Chondrocyte (in vitro differentiated cells): ENCODE measurements at regions not wholly inside any gene's neighbourhood (a gene's known extent, or its start where the extent isn't known, plus 50 kb on each side); places are given as distances from the start of the nearest gene placed in this dataset.

Experiments used
- DNase-seq: peaks from one replicate; pipeline ENCODE4 v3.0.0; 2021; ENCODE audit warnings: mixed read lengths, low spot score
- H3K27ac Mint-ChIP-seq: one replicate; pipeline ENCODE4 v1.8.0; 2021; ENCODE audit warnings: mild to moderate bottlenecking, moderate library complexity, mixed read lengths; ENCODE audit not compliant: unreplicated experiment
- H3K27me3 Mint-ChIP-seq: 2 replicates; pipeline ENCODE4 v1.8.0; 2021; ENCODE audit warnings: low read depth, mixed read lengths
- H3K36me3 Mint-ChIP-seq: 2 replicates; pipeline ENCODE4 v1.8.0; 2021; ENCODE audit warnings: low read depth, mixed read lengths
- H3K4me1 Mint-ChIP-seq: 2 replicates; pipeline ENCODE4 v1.8.0; 2021; ENCODE audit warnings: low read depth, mild to moderate bottlenecking, mixed read lengths
- H3K4me3 Mint-ChIP-seq: one replicate; pipeline ENCODE4 v1.8.0; 2021; ENCODE audit warnings: mild to moderate bottlenecking, moderate library complexity, mixed read lengths; ENCODE audit not compliant: unreplicated experiment
- H3K9me3 Mint-ChIP-seq: 2 replicates; pipeline ENCODE4 v1.8.0; 2021; ENCODE audit warnings: low read depth, mixed read lengths
- TF ChIP-seq, protein P1 (sequence below): fragments of 200-600 bp; sonication (generic); IDR thresholded peaks from 2 replicates; pipeline ENCODE4 v1.5.0; 2021; ENCODE audit warnings: antibody characterized with exemption, mild to moderate bottlenecking, moderate library complexity

DNA sequence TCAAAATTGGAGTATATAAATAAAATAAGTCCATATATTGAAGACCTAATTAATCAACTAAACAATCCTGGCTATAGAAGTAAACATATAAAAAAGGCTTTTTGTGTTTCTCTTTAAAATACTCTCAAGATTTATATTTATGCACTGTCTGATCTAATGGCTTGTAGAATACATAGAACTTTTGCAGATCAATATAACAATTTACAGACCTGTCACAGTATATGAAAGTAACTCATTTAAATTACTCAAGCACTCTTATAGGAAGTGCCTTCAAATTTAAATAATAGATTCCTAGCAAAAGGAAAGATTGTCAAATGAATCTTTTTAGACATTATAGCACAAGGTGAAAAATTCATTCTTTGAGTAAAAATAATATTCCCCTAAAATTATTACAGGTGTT is 615.8 kb upstream of the RGS18 start:
- Mint-ChIP-seq H3K27me3 (no peaks in the 10 kb centered on the region), H3K36me3 (no peaks in the 10 kb centered on the region), H3K4me3 (no peak overlapping the region), H3K9me3 (peaks cover 1% of the 10 kb centered on the region), H3K27ac (no peak overlapping the region), H3K4me1 (peaks cover 5% of the 10 kb centered on the region)
- TF ChIP-seq, protein P1, sequence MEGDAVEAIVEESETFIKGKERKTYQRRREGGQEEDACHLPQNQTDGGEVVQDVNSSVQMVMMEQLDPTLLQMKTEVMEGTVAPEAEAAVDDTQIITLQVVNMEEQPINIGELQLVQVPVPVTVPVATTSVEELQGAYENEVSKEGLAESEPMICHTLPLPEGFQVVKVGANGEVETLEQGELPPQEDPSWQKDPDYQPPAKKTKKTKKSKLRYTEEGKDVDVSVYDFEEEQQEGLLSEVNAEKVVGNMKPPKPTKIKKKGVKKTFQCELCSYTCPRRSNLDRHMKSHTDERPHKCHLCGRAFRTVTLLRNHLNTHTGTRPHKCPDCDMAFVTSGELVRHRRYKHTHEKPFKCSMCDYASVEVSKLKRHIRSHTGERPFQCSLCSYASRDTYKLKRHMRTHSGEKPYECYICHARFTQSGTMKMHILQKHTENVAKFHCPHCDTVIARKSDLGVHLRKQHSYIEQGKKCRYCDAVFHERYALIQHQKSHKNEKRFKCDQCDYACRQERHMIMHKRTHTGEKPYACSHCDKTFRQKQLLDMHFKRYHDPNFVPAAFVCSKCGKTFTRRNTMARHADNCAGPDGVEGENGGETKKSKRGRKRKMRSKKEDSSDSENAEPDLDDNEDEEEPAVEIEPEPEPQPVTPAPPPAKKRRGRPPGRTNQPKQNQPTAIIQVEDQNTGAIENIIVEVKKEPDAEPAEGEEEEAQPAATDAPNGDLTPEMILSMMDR = no peak
- DNase-seq = no peak

DNA sequence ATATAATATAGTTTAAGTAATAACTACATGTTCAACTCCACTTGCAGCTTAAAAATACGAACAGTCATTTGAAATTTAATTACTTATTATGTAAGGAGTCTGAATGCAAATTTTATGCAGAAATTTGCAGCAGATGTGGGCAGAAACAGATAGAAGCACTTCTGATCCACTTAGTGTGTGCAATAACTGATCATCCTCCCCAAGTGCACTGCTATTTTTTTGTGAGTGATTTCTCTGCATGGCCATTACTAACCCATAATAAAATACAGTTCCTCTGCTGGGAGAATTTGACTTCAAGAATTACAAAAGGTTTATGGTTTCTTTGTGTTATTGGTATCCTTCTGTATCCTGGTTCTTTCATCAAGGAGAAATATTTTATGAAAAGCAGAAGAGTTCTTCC is 611.5 kb upstream of the RGS18 start:
- no peaks in the 10 kb centered on the region for H3K9me3 Mint-ChIP-seq
- no peak for DNase-seq
- no peak overlapping the region for H3K27ac Mint-ChIP-seq
- H3K36me3 Mint-ChIP-seq = no peaks in the 10 kb centered on the region
- H3K4me3 Mint-ChIP-seq = no peak overlapping the region
- no peaks in the 10 kb centered on the region for H3K27me3 Mint-ChIP-seq
- TF ChIP-seq, protein P1 = no peak
- H3K4me1 Mint-ChIP-seq = peaks cover 5% of the 10 kb centered on the region

DNA sequence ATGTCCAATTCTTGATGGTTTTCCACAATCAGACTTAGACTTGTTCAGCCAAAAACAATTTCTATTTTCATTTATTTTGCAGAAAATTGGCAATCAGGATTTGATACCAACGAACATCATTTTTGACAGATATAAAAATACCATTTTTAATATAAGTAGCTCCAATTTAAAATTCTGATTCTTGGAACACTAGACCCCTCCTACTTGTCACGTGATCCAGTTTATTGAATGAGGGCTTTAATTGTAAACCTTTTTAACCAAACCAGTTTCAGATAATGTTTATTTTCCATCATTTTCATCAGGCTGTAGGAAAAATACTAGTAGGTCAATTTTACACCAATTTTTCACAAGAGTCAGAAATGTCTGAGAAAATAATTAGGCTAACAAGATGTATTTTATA is 607.2 kb upstream of the RGS18 start:
- Mint-ChIP-seq H3K27me3 (peaks cover 5% of the 10 kb centered on the region), H3K9me3 (no peaks in the 10 kb centered on the region), H3K4me3 (no peak overlapping the region), H3K27ac (no peak overlapping the region), H3K36me3 (no peaks in the 10 kb centered on the region), H3K4me1 (peaks cover 9% of the 10 kb centered on the region)
- DNase-seq = no peak
- TF ChIP-seq, protein P1 = no peak

DNA sequence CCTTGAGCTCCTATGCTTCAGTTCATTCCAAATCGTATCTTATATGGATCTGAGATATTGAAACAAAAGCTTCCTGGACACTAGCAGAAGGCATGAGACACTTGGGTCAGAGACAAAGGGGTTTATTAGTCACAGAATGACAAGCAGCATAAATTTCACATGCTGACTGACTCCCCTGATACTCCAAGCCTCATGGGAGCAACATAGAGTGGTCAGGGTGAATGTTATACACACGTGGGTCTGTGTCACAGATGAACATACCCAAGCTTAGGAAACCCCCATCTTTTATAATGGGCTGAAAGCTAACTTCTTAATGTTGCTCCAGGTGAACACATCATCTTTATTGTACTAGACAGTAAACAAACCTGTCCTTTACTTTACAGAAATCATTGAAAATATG is 599.9 kb upstream of the RGS18 start:
- TF ChIP-seq, protein P1 = no peak
- Mint-ChIP-seq H3K27ac (no peak overlapping the region), H3K4me1 (no peaks in the 10 kb centered on the region), H3K9me3 (no peaks in the 10 kb centered on the region), H3K36me3 (no peaks in the 10 kb centered on the region), H3K4me3 (no peak overlapping the region), H3K27me3 (no peaks in the 10 kb centered on the region)
- DNase-seq = no peak

DNA sequence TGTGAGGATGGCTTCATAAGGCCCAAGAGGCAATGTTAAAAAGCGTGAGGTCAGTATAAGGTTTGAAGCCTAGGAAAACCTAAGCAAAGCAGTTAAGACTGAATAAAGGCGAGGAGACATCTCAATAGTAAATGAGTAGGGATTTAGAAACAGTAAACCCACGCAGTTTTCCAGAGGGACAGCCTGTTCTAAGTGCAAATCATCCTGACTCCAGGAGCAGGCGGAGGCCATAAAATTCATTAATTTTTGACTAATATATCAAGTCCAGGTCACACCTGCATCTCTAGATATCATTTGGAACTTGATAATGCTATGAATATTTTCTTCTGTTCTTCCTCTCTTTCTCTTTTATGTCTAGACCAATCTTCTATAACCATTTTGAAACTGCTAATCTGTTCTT is 597.0 kb upstream of the RGS18 start:
- no peak overlapping the region for H3K27ac Mint-ChIP-seq
- no peaks in the 10 kb centered on the region for H3K9me3 Mint-ChIP-seq
- no peaks in the 10 kb centered on the region for H3K4me1 Mint-ChIP-seq
- H3K36me3 Mint-ChIP-seq = no peaks in the 10 kb centered on the region
- TF ChIP-seq, protein P1 = no peak
- no peak overlapping the region for H3K4me3 Mint-ChIP-seq
- peaks cover 7% of the 10 kb centered on the region for H3K27me3 Mint-ChIP-seq
- no peak for DNase-seq
